ENCODE measurements at regions not wholly inside any gene's neighbourhood (a gene's known extent, or its start where the extent isn't known, plus 50 kb on each side); places are given as distances from the start of the nearest gene placed in this dataset.

DNA sequence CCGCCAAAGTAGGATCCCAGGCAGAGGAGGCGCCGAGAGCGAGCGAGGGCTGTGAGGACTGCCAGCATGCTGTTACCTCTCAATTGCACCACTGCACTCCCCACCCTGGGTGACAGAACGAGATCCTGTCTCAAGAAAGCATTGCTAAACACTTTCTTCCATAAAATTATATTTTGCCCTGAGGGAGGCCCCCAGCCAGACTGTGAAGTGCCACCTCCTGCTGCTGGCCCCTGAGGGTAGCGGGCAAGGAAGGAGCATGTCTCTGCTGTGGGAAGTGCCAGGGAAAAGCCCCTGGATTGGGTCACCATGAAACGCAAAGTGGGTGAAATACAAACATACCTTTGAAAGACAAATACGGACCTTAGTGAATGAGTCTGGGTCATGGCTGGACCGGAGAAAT, 78.0 kb upstream of the AMZ2 start:
- no peak for DNase-seq (ENCODE audit: low read depth)
- no peak overlapping the region for H3K4me3 ChIP-seq (ENCODE audit: low read depth, low read length)
- TF ChIP-seq CTCF (conservative IDR thresholded peaks at IDR 0.05; ENCODE audit: low read depth, low read length) = no peak

DNA sequence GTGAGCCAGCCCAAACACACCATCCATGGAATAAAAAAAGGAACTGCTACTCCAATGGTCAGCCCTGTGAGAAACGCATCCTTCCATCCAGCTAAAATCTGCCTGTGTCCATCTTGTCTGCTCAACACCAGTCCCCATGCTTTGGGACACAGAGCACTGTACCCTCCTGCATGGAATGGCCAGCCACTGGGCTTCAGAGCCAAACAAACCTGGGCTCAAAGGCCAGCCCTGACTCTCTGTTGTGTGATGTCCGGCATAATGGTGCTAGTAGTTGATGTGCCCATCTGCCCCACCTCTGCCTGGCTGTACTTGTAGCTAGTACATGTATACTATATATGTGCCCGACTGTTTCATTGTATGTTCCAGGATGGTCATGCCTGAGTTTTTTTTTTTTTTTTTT, 77.6 kb upstream of the AMZ2 start:
- no peak overlapping the region for H3K4me3 ChIP-seq (ENCODE audit: low read depth, low read length)
- DNase-seq (ENCODE audit: low read depth) = no peak
- TF ChIP-seq CTCF (conservative IDR thresholded peaks at IDR 0.05; ENCODE audit: low read depth, low read length) = no peak

GRCh38 chr17:68172461-68172954, 75.3 kb upstream of the AMZ2 start:
- H3K4me3 ChIP-seq (ENCODE audit: low read depth, low read length) = no peak overlapping the region
- no peak for DNase-seq (ENCODE audit: low read depth)
- TF ChIP-seq CTCF (conservative IDR thresholded peaks at IDR 0.05; ENCODE audit: low read depth, low read length) = peak; percentile 92

GRCh38 chr17:68175416-68175815, 72.4 kb upstream of the AMZ2 start:
- H3K4me3 ChIP-seq (ENCODE audit: low read depth, low read length) = no peak overlapping the region
- no peak for TF ChIP-seq CTCF (conservative IDR thresholded peaks at IDR 0.05; ENCODE audit: low read depth, low read length)
- no peak for DNase-seq (ENCODE audit: low read depth)

DNA sequence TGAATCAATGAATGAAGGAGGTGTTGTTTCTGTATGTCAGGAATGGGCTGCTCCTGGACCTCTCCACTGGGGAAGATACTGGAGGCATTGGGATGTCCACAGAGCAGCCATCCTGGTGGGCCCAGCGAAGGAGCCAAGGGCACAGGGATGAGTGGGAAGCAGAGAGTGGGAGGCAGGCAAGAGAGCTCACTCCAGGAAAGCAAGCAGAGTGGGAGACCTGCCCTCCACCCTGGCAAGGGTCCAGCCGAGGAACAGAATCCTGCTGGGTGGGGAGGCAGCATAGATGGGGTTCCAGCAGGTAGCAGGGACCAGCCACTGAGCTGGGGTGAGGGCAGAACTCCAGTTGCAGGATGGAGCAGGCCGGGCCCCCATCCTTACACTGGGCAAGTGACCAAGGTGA, 71.9 kb upstream of the AMZ2 start:
- no peak overlapping the region for H3K4me3 ChIP-seq (ENCODE audit: low read depth, low read length)
- DNase-seq (ENCODE audit: low read depth) = no peak
- TF ChIP-seq CTCF (conservative IDR thresholded peaks at IDR 0.05; ENCODE audit: low read depth, low read length) = no peak

DNA sequence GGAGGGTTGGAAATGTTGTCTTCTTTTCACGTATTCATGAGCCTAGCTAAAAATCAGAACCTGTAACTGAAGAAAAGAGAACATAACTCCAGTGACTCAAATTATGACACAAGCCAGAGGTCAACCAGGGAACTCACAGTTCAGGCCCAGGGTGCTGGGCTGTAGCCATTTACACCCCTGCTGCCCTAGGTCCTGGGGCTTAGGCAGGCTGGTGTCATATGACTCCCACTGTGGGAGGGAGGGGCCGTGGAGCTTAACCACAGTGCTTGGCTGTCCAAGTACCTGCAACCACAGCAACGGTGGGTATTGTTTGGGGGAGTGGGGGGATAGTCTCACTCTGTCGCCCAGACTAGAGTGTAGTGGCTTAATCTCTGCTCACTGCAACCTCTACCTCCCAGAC, 71.1 kb upstream of the AMZ2 start:
- H3K4me3 ChIP-seq (ENCODE audit: low read depth, low read length) = no peak overlapping the region
- TF ChIP-seq CTCF (conservative IDR thresholded peaks at IDR 0.05; ENCODE audit: low read depth, low read length) = no peak
- no peak for DNase-seq (ENCODE audit: low read depth)

GRCh38 chr17:68178831-68179230, 69.0 kb upstream of the AMZ2 start:
- no peak for TF ChIP-seq CTCF (conservative IDR thresholded peaks at IDR 0.05; ENCODE audit: low read depth, low read length)
- H3K4me3 ChIP-seq (ENCODE audit: low read depth, low read length) = no peak overlapping the region
- DNase-seq (ENCODE audit: low read depth) = no peak

All from epithelial cell of proximal tubule (primary cell).